ENCODE measurements at regions not wholly inside any gene's neighbourhood (a gene's known extent, or its start where the extent isn't known, plus 50 kb on each side); places are given as distances from the start of the nearest gene placed in this dataset.
"Not testable (repeated sequence)": the region's sequence is repeated elsewhere in the genome, so short reads cannot be mapped to it uniquely, and the experiment has no call there.

DNA sequence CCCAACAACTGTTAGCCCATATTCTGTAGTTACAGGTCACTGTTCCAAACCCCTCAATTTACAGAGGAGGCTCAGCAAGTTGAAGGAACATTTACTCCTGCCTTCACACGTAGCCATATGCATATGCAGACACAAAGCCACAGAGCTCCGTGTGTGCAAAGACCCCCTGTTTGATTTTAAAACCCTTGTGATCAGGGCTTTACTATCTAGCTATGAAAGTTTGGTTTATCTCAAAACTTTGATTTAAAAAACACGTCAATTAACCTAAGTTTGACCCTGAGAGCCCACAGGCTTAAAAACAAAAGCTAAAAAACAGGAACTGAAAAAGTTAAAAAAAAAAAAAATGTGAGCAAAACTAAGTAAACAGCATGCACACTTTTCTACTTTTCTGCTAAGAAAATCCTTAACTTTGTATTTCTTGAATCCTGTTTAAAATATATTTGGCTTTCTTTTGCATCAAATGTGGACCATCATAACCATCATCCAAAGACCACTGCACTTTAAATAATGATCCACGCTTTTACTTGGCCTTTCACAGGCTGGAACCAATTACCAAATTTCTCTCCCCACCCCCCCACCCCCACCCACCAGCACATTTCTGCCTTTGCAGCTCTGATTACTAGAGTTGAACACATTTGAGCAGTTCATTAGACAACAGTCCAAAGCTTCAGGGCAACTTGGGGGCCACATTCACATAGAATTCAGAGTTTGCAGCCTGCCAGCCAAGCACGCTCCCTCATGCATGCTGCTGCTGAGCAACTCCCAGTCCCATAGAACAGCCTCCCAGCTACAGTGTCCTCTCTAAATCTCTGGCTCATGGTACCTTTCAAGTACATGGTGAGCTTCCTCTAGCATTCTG is 128.8 kb upstream of the MAP3K1 start:
- DNase-seq (ENCODE audit: low read depth in 2 of 2) = no peak

DNA sequence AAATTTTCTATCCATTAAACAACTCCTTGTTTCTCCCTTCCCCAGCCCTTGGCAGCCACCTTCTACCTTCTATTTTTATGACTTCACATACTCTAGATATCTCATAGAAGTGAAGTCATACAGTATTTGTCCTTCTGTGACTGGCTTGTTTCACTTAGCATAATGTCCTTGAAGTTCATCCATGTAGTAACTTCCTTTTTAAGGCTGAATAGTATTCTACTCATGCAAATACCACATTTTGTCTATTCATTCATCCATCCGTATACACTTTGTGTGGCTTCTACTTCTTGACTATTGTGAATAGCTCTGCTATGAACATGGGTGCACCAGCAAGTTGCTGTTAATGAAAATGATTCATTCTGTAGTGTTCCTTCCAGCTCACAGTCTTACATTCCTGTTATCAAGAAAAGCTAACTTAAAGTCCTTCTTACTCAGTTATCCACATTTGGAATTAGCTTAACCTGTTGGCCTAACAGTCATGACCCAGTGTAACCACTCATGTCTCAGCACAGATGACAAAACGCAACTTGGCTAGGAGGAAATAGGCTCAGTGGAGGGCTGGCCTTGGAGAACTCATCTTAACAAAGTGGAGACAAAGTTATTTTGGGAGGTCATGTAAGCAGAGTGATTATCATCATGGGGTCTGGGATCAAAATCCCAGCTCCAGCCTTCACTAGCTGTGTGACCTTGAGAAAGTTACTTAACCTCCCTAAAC is 129.7 kb upstream of the MAP3K1 start:
- DNase-seq (ENCODE audit: low read depth in 2 of 2) = no peak

DNA sequence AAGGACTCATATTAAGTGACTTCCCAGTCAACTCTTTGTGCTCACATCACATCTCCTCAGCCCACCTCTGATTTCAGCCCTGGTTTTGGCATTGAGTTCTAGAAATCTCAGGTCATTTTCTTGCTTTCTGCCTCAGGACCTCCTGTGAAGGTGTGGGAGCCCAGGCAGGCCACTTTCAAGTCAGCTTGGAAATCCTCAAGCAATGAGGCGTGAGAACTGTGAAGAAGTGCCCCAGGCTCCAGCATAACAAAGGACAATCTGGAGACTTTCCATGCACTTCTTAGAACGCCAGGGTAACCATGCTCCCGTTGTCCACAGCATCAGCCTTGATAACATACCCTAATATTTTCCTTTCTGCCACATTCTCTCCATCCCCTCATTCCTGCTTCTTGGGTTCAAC is 131.2 kb upstream of the MAP3K1 start:
- DNase-seq (ENCODE audit: low read depth in 2 of 2) = no peak

DNA sequence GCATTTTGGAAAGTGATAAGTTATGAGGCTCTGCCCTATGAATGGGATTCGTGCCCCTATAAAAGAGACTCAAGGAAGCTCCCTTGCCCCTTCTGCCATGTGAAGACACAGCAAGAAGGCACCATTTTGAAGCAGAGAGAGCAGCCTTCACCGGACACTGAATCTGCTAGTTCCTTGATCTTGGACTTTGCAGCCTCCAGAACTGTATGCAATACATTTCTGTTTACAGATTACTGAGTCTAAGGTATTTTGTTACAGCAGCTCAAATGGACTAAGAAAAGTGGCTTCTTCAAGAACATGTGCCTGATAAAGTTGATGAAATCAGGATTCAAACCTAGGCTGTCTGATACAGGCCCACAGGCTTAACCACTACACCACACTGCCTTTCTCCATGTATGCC is 131.6 kb upstream of the MAP3K1 start:
- no peak for DNase-seq (ENCODE audit: low read depth in 2 of 2)

DNA sequence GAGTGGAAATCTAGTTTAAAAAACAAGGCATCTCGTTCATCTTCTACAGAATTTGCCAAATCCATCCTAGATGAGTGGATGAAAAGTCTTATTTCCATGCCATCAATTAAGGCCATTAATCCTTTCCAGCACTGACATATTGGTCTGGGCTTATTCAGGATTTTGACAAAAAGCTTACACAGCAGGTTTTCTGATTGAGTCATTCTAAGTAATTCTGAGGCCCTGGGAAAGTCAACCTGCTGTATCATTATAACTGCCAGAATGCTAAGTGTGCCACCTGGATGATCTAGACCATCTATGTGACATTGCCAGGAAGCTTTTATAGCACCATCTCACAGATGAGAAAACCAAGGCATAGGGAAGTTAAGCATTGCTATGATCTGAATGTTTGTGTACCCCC is 132.1 kb upstream of the MAP3K1 start:
- no peak for DNase-seq (ENCODE audit: low read depth in 2 of 2)

DNA sequence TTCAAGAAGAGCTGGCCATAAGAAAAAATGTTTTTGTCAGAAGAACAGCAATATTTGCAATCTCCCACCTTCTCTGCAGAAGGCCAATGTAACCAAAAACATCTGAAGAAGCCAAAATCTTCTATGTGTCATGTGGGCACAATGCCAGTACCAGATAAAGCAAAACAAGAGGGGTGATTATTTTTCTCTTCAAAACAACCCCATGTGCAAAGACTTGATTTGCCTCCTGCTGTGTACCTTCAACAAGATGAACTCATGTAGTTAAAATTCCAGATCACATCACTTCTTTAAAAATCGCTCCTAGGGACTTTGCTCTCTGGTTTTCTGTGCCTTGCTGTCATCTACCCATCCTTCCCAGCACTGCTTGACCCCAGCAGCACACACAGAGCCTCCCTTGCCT is 134.0 kb upstream of the MAP3K1 start:
- no peak for DNase-seq (ENCODE audit: low read depth in 2 of 2)

DNA sequence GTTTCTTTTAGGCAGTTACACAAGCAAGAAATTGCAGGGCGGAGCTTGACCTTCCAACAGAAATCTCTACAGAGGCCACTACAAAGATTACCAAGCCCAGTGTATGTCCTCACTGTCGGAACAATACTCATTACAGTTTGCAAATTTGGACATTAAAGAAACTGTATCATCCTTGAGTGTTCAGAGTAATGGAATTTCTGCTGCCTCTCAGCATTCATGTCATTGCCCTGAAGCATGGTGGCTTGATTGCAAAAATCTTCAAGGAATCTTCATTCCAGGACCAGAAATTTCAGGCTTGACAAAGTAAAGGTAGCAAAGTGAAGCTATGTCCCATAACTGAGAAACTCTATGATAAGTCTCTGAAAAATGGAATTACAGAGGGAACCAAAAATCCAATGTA is 134.6 kb upstream of the MAP3K1 start:
- DNase-seq (ENCODE audit: low read depth in 2 of 2) = no peak

DNA sequence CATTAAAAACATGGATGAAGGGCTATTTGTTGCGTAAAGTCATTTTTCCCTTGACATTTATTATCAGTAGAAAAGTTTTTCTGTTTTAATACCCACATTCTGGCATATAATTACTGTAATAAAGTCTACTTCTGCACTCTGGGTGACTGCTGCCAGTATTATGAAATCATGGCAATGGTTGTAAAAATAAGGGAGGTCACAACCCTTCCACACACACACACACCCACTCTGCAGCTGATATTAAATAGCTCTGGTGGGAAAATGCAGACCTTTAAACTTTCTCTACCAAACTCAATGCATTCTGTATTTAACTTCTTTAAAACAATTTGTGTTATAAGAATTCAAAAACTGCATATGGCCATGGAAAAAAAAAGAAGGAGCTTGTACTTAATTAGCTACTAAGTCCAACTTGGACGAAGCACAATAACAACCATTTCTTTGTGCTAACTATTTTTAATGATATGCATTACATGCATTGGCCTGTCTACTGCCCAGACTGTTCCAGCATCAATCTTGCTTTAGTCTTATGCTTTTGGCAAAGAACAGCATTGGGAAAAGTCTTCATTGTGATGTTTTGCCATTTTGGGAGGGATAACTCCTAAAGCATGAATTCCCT is 137.6 kb upstream of the MAP3K1 start:
- no peak for DNase-seq (ENCODE audit: low read depth in 2 of 2)

DNA sequence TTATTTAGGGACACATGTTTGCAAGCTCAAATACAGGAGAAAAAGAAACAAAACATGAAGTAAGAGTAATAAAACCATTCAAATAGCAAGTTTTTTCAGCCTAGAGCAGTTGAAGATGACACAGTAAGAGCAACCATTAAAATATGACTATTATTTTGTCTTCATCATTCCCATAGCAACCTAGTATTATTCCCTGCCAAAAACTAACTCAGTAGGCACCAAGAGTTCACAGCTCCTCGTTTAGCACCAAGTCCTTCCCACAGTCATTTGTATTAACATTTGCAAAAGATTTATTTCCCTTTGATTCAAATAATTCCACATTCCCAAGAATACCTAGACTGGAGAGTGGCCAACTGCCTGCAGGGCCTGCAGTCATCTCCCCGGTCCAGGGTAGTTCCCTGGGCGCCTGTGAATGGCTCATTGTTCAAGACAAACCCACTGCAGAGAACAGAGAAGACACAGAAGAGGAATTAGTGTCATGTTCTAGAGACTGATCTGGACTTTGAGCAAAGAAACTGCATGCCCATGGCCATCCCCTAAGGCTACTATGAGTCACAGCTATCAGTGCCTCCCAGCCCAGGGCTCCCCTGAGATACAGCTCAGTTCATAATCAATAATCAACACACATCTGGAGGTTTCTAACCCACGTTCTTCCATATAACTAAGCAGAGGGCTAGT is 139.1 kb upstream of the MAP3K1 start:
- DNase-seq (ENCODE audit: low read depth in 2 of 2) = no peak

DNA sequence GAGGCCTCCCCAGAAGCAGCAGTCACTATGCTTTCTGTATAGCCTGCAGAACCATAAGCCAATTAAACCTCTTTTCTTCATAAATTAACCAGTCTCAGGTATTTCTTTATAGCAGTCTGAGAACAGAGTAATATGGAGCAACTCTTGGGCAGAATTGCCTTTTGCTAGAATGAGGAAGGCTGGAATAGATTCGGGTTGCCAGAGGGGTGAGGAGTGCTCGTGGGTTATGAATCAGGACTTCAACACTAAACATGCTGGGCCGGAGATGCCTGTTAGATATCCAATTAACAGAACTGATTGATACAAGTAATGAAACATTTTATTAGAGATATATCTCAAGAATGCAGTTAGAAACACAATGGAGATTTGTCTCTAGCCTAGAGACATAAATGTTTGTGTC is 140.9 kb upstream of the MAP3K1 start:
- no peak for DNase-seq (ENCODE audit: low read depth in 2 of 2)

DNA sequence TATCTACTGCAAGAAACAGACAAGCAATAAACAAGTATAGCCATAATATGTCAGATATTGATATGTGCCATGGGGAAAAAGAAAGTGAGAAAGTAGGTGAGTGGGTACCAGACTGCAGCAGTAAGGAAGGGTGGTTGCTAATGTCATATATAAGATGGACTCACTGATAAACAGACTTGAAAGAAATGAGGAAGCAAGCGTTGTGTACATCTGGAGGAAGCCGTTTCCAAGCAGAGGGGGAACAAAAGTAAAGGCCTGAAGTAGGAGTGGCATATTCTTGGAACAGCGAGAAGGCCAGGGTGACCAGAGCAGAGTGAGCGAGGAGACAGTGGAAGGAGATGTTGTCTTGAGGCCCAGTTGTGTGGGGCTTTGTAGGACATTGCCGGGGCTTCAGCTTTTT is 142.2 kb upstream of the MAP3K1 start:
- no peak for DNase-seq (ENCODE audit: low read depth in 2 of 2)

DNA sequence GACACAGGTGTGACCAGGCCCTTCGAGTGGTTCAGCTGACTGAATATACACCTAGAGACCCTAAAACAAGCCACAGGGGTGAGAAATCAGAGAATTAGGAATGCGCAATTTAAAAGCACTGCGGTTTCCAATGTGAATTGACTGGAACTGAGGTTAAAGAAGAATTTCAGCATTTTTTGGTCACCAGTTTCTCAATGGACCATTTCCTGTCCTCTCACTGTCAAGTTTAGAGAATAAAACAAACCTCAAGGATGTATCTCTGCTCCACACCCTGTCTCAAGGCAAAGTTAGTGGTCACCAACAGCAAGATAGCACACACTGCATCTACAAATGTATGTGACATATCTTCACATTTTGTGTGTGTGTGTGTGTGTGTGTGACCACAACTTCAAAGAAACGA is 143.8 kb upstream of the MAP3K1 start:
- no peak for DNase-seq (ENCODE audit: low read depth in 2 of 2)

DNA sequence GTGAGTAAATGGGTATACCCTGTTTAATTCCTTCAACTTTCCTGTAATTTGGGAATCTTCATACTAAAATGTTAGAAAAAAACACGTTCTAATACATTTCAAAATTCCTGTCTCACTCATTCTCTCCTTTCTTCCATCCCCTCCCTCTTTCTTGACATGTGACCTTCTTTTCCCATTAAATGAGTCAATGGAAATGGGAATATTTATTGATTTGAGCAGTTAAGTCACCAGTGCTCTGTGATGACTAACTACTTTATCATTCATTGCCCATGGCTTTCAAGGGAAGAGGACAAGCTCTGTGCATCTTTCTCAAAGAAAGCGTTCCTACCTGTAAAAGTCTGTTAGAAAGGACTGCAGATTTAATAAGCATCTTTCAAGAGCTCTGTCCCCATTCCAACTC is 144.4 kb upstream of the MAP3K1 start:
- no peak for DNase-seq (ENCODE audit: low read depth in 2 of 2)

DNA sequence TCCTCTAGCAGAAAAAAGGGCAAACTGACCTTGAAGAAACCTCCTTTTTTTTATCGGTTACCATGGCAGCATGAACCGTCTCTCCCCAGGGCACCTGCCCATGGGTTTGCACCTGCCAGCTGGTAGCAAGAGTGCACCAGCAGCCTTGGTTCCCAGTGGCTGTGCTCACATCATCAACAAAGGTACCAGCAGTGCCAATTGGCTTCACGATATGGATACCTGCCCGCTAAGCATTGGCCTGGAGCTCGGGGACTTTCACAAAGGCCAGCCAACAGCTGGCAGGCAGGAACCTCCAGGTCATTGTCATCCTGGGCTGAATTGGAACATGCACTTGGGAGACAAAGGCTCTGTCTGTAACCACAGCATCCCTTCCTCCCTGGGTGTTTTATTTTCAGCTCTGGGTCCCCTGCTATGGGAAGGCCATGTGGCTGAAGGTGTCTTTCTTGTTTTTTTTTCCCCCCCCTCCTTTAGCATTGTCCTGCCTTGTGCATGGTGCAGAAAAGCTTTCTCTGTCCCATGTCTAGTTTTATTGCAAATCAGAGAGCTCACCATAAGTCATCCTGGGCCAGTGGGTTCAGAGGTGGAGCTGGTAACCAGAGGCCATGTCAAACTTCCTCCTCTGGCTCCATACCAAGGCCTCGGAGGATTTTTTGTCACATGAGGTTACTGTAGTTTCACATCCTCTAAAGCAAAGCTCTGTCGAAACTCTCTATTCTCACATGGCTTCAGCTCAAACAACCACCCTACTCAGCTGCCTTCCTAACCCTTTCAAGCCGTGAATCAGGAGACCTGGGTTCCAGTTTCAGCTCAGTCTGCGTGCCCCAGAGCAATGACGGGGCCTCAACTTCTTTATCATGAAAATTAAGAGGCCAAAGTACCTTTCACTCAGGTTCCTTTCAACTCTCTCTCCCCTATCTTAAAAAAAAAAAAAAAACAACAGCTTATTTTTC is 145.5 kb upstream of the MAP3K1 start:
- peak; percentile 24 to 30 for DNase-seq (ENCODE audit: low read depth in 2 of 2)

DNA sequence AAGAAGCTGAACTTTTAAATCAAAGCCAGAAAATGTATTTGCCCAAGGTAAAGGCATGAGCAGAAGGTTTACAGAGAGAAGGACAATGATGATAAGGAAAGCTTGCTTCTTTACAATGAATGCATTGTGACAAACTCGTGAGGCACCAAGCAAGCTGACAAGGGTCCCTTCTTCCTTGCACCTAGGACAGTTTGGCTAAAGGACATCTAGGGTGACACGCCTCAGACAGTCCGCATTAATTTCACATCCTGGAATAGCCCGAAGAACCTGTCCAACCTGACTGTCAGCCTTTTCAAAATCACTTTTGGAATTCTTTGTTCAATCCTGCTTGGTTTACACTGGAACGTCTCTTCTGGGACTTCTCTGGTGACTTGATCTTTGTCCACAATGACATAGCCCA is 146.4 kb upstream of the MAP3K1 start:
- DNase-seq (ENCODE audit: low read depth in 2 of 2) = no peak

DNA sequence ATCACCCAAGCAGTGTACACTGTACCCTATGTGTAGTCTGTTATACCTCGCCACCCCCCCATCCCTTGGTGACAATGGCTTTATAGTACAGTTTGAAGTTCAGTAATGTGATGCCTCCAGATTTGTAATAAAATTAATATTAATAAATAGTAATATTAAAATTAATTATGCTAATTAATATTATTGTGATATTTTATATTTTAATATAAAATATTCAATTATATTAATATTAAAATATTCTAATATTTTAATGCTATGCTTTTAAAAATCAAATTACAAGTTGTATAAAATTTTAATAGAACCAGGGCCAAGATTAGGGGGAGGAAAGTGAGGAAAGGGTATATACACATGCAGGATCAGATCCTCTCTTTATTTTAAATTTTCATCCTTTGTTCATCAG is 147.7 kb upstream of the MAP3K1 start:
- DNase-seq (ENCODE audit: low read depth in 2 of 2) = no peak

DNA sequence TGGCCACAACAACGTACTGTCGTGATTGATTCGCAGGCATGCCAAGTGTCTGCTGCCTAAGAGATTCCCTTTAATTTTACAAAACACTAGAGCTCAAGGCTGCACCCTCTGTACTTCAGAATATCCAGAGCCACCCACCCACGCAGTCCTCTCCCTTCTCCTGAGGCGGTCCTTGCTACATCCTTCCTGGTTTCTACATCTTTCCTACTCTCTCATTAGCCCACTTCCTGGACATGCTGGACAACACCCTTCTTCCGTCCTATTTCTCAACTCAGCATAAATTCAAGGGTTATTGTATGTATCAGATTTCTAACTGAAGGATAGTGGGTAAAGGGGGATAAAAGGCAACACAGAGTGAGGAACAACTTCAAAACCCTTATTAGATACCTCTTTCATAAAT is 148.4 kb upstream of the MAP3K1 start:
- no peak for DNase-seq (ENCODE audit: low read depth in 2 of 2)

DNA sequence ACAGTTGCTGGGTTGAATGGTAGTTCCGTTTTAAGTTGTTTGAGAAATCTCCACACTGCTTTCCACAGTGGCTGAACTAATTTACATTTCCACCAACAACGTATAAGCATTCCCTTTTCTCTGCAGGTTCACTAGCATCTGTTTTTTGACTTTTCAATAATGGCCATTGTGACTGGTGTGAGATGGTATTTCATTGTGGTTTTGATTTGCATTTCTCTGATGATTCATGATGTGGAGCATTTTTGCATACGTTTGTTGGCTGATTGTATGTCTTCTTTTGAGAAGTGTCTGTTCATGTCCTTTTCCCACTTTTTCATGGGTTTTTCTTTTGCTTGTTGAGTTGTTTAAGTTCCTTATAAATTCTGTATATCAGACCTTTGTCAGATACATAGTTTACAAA is 150.2 kb upstream of the MAP3K1 start:
- not testable (repeated sequence) for DNase-seq (ENCODE audit: low read depth in 2 of 2)

DNA sequence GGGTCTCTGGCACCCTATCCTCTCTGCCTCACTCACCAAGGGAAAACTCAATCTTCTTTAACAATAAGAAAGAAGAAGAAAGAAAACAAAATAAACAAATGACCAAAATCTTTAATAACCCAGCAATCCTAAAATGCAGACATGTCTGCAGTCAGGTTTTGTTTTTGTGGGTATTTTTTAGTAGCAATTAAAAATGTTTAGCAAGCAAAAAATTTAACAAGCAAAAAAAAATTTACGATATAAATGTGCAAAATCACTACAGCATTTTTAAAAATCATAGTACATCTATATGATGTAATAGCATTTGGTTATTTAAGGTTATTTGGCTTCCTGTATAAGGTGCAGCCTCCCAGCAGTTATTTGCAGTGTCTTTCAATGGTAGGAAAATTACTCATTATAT is 151.3 kb upstream of the MAP3K1 start:
- no peak for DNase-seq (ENCODE audit: low read depth in 2 of 2)

DNA sequence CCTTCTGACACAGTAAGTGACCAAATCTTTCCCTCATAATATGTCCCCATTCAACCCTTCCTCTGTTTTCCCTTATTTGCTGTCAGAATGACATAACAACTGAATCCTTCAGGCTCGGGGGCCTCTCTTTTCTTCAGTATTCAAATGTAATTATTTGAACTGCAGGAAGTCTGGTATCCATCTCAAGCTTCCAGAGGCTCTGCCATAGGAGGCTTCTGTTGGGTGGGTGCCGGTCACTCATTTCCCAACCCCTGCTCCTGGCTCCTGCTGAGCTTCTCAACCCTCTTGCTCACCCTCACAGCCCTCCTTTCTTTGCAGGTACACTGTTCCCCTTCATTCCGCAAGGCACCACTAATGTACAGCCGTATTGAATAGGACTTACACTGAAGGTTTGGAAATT is 151.8 kb upstream of the MAP3K1 start:
- DNase-seq (ENCODE audit: low read depth in 2 of 2) = no peak

DNA sequence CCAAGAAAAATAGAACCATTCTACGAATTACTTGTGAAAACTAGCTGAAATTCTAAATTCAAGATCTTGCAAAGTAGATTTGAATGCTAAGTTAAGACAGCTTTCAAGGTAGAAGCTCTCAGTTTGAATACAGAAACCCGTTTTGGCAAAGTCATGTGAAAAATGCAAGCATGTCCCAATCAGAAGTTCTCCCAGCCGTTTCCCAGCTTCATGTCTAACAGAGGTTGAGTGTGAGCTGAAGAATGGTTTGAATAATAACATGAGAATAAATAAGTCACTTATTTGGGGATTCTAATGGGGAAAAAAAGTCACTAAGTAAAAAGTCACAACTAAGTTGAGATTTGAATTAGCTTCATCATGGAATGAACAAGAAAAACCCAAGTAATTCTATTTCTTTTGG is 152.5 kb upstream of the MAP3K1 start:
- DNase-seq (ENCODE audit: low read depth in 2 of 2) = no peak

All from stimulated activated CD4-positive, alpha-beta T cell treated with anti-CD3 and anti-CD28 coated beads, Interleukin-15, amount 100 ng/mL, for 48 hours (primary cell).